ENCODE measurements at regions not wholly inside any gene's neighbourhood (a gene's known extent, or its start where the extent isn't known, plus 50 kb on each side); places are given as distances from the start of the nearest gene placed in this dataset.

GRCh38 chr18:22290004-22290403 lies 120.6 kb downstream of the GATA6 start:
- WGBS, 4 donors: 95 to 100% (median 99%) methylated on average over 1 of the region's 1 CpG
- intact Hi-C loops (cut with DNase I): no loop called here
- no peak overlapping the region for H3K4me3 ChIP-seq

GRCh38 chr18:22286585-22286984 lies 117.2 kb downstream of the GATA6 start:
- intact Hi-C loops (cut with DNase I): loop anchor here in 2 of 10 donors (10.0 kb wide), 2 partner anchors 122 to 292 kb away; partner anchors contain the start of gene GATA6 (in 1 of the 2)
- peak overlapping the region in 5 of 12 donors; percentile 2 to 22 (median 14) for H3K4me3 ChIP-seq
- 14 to 33% (median 30%) methylated on average over 5 of the region's 5 CpGs for WGBS, 4 donors
- H3K27ac ChIP-seq: peak overlapping the region in 3 of 12 donors; percentile 1 to 33 (median 7)
- peaks cover 0 to 43% (median 12%) of the 10 kb centered on the region in 12 donors for H3K4me1 ChIP-seq
- DNase-seq (no peak), ATAC-seq (peak in 3 of 4 donors; percentile 57 to 65 (median 65))
- no peaks in the 10 kb centered on the region for H3K27me3 ChIP-seq
- no peaks in the 10 kb centered on the region for H3K36me3 ChIP-seq
- H3K9me3 ChIP-seq: peaks cover 0 to 23% (median 2%) of the 10 kb centered on the region in 12 donors
- TF ChIP-seq POLR2A (IDR thresholded peaks at IDR 0.05): no peak
- TF ChIP-seq CTCF (IDR thresholded peaks at IDR 0.05): no peak

More at GRCh38 chr18:22290004-22290403, 120.6 kb downstream of the GATA6 start:
- no peaks in the 10 kb centered on the region for H3K36me3 ChIP-seq
- H3K9me3 ChIP-seq: peaks cover 0 to 23% (median 2%) of the 10 kb centered on the region in 12 donors
- H3K4me1 ChIP-seq: peaks cover 0 to 20% (median 10%) of the 10 kb centered on the region in 12 donors
- no peak overlapping the region for H3K27ac ChIP-seq
- no peak for TF ChIP-seq CTCF (IDR thresholded peaks at IDR 0.05)
- TF ChIP-seq POLR2A (IDR thresholded peaks at IDR 0.05): no peak
- ATAC-seq: no peak
- DNase-seq: no peak
- no peaks in the 10 kb centered on the region for H3K27me3 ChIP-seq

- DNase-seq (no peak), ATAC-seq (no peak)
- 47 to 65% (median 63%) methylated on average over 3 of the region's 3 CpGs for WGBS, 4 donors
- Histone ChIP-seq H3K9me3 (peaks cover 0 to 23% (median 2%) of the 10 kb centered on the region in 12 donors), H3K27me3 (no peaks in the 10 kb centered on the region), H3K4me3 (no peak overlapping the region), H3K36me3 (no peaks in the 10 kb centered on the region), H3K27ac (no peak overlapping the region), H3K4me1 (peaks cover 0 to 43% (median 12%) of the 10 kb centered on the region in 12 donors)
- no peak for TF ChIP-seq POLR2A (IDR thresholded peaks at IDR 0.05)
- no peak for TF ChIP-seq CTCF (IDR thresholded peaks at IDR 0.05)
- intact Hi-C loops (cut with DNase I): loop anchor here in 2 of 10 donors (10.0 kb wide), 2 partner anchors 121 to 291 kb away; partner anchors contain the start of gene GATA6 (in 1 of the 2)
Observed at GRCh38 chr18:22285361-22286140, 116.2 kb downstream of the GATA6 start.

Measured in heart left ventricle (tissue), 16 donors.